Myocyte (in vitro differentiated cells): ENCODE measurements at regions not wholly inside any gene's neighbourhood (a gene's known extent, or its start where the extent isn't known, plus 50 kb on each side); places are given as distances from the start of the nearest gene placed in this dataset.
A peak's percentile ranks its signal among the peaks of the same experiment; 100 is the strongest.

Experiments used
- DNase-seq: peaks from one replicate; pipeline ENCODE4 v3.0.0-alpha.2; 2012; ENCODE audit warnings: low read depth

- no peak for DNase-seq
Observed at GRCh38 chr6:22878706-22879105, 309.3 kb downstream of the HDGFL1 start.

- peak; percentile 89 for DNase-seq
Observed at GRCh38 chr6:22880686-22881433, 311.5 kb downstream of the HDGFL1 start.

- DNase-seq, result no peak
Observed at GRCh38 chr6:22882581-22882980, 313.2 kb downstream of the HDGFL1 start.

- no peak for DNase-seq
Observed at GRCh38 chr6:22883061-22883717, 313.8 kb downstream of the HDGFL1 start.

- no peak for DNase-seq
Observed at GRCh38 chr6:22884456-22884855, 315.1 kb downstream of the HDGFL1 start.

- peak; percentile 54 for DNase-seq
Observed at GRCh38 chr6:22886650-22887581, 317.6 kb downstream of the HDGFL1 start.

- DNase-seq, result no peak
Observed at GRCh38 chr6:22888163-22888752, 318.9 kb downstream of the HDGFL1 start.

GRCh38 chr6:22891934-22892333 lies 322.6 kb downstream of the HDGFL1 start:
- no peak for DNase-seq

GRCh38 chr6:22892452-22892851 lies 323.1 kb downstream of the HDGFL1 start:
- peak; percentile 72 for DNase-seq

GRCh38 chr6:22896696-22897095 lies 327.3 kb downstream of the HDGFL1 start:
- DNase-seq, result no peak

- DNase-seq, result no peak
Observed at GRCh38 chr6:22899426-22899825, 330.1 kb downstream of the HDGFL1 start.

- no peak for DNase-seq
Observed at GRCh38 chr6:22903826-22904225, 334.5 kb downstream of the HDGFL1 start.

GRCh38 chr6:22904431-22904830 lies 335.1 kb downstream of the HDGFL1 start:
- no peak for DNase-seq

- peak; percentile 61 for DNase-seq
Observed at GRCh38 chr6:22906091-22906549, 336.8 kb downstream of the HDGFL1 start.

- DNase-seq, result no peak
Observed at GRCh38 chr6:22907085-22907484, 337.7 kb downstream of the HDGFL1 start.

GRCh38 chr6:22910370-22910769 lies 341.0 kb downstream of the HDGFL1 start:
- DNase-seq, result no peak

- DNase-seq, result no peak
Observed at GRCh38 chr6:22913612-22914011, 344.2 kb downstream of the HDGFL1 start.

GRCh38 chr6:22917344-22917743 lies 348.0 kb downstream of the HDGFL1 start:
- DNase-seq, result no peak

GRCh38 chr6:22921828-22922227 lies 352.5 kb downstream of the HDGFL1 start:
- DNase-seq, result no peak

GRCh38 chr6:22925304-22925835 lies 356.0 kb downstream of the HDGFL1 start:
- DNase-seq, result no peak
